ENCODE measurements at regions not wholly inside any gene's neighbourhood (a gene's known extent, or its start where the extent isn't known, plus 50 kb on each side); places are given as distances from the start of the nearest gene placed in this dataset.

DNA sequence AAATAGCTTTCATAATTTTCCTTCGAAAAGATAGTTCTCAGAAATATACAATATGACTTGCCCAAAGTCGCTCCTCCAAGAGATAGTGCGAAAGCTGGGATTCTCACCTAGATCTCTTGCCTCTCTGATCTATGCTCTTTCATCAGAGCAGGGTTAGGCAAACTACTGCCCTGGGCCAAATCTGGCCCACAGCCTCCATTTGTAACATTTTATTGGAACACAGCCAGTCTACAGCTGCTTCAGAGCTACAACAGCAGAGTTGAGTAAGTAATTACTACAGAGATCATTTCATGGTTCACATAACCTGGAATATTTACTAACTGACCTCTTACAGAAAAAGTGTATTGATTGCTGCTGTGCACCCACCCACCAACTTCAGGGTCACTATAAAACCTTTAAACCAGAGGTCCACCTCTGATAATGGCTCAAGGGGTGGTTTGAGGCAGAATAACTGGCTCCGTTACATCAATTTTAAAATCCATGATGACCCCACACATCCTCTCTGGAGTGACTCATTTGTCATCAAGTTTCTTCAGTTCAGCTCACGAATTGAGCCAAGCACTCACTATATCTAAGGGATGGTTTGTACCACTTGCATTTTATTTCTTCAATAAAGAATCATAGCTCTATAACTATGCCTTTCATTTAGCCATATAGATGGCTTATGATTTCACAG, 1019.0 kb downstream of the XPNPEP1 start:
- no peak overlapping the region for H3K9ac ChIP-seq (ENCODE audit: low read length)
- no peaks in the 10 kb centered on the region for H3K9me2 ChIP-seq (ENCODE audit: insufficient read depth, low read length)
- no peak overlapping the region for H2AFZ ChIP-seq (ENCODE audit: low read depth, low read length)
- H4K20me1 ChIP-seq (ENCODE audit: insufficient read depth) = no peaks in the 10 kb centered on the region
- H3K9me3 ChIP-seq (ENCODE audit: low read length) = no peaks in the 10 kb centered on the region
- no peaks in the 10 kb centered on the region for H3K27me3 ChIP-seq (ENCODE audit: insufficient read depth, low read depth, low read length)
- H3K4me2 ChIP-seq (ENCODE audit: low read length) = no peak overlapping the region
- no peaks in the 10 kb centered on the region for H3K79me2 ChIP-seq (replicated peaks; ENCODE audit: insufficient read depth, low read length)
- TF ChIP-seq REST (IDR thresholded peaks at IDR 0.05; ENCODE audit: borderline replicate concordance) (no peak), CTCF (IDR thresholded peaks at IDR 0.05; ENCODE audit: poor library complexity, severe bottlenecking) (no peak), RAD21 (conservative IDR thresholded peaks at IDR 0.05) (no peak), SMC3 (conservative IDR thresholded peaks at IDR 0.05; ENCODE audit: poor library complexity) (no peak), MXI1 (conservative IDR thresholded peaks at IDR 0.05; ENCODE audit: poor library complexity, severe bottlenecking) (no peak), TAF1 (IDR thresholded peaks at IDR 0.05; ENCODE audit: low read depth) (no peak), EZH2 (IDR thresholded peaks at IDR 0.05; ENCODE audit: borderline replicate concordance, insufficient read depth, low read length, poor library complexity, severe bottlenecking) (no peak), POLR2AphosphoS5 (IDR thresholded peaks at IDR 0.05) (no peak), EP300 (conservative IDR thresholded peaks at IDR 0.05; ENCODE audit: poor library complexity, severe bottlenecking) (no peak)
- H3F3A ChIP-seq (ENCODE audit: insufficient read depth, low read length, poor library complexity, severe bottlenecking) = no peaks in the 10 kb centered on the region
- H3K36me3 ChIP-seq (ENCODE audit: insufficient read depth, low read length) = no peaks in the 10 kb centered on the region
- H3K27ac ChIP-seq (ENCODE audit: low read length) = no peak overlapping the region
- no peak overlapping the region for H3K4me3 ChIP-seq (ENCODE audit: low read length)

GRCh38 chr10:108902619-108903285, 1020.6 kb downstream of the XPNPEP1 start:
- no peak overlapping the region for H3K4me2 ChIP-seq (ENCODE audit: low read length)

More at GRCh38 chr10:108902619-108903285, 1020.6 kb downstream of the XPNPEP1 start:
- H3K9me3 ChIP-seq (ENCODE audit: low read length) = no peaks in the 10 kb centered on the region
- H3K27ac ChIP-seq (ENCODE audit: low read length) = no peak overlapping the region
- H3K79me2 ChIP-seq (replicated peaks; ENCODE audit: insufficient read depth, low read length) = no peaks in the 10 kb centered on the region
- no peaks in the 10 kb centered on the region for H3F3A ChIP-seq (ENCODE audit: insufficient read depth, low read length, poor library complexity, severe bottlenecking)
- no peaks in the 10 kb centered on the region for H3K27me3 ChIP-seq (ENCODE audit: insufficient read depth, low read depth, low read length)
- H3K4me3 ChIP-seq (ENCODE audit: low read length) = no peak overlapping the region
- H4K20me1 ChIP-seq (ENCODE audit: insufficient read depth) = no peaks in the 10 kb centered on the region
- no peaks in the 10 kb centered on the region for H3K9me2 ChIP-seq (ENCODE audit: insufficient read depth, low read length)
- H3K9ac ChIP-seq (ENCODE audit: low read length) = no peak overlapping the region
- no peak overlapping the region for H2AFZ ChIP-seq (ENCODE audit: low read depth, low read length)
- TF ChIP-seq MXI1 (conservative IDR thresholded peaks at IDR 0.05; ENCODE audit: poor library complexity, severe bottlenecking) = no peak
- TF ChIP-seq EP300 (conservative IDR thresholded peaks at IDR 0.05; ENCODE audit: poor library complexity, severe bottlenecking) = no peak
- no peaks in the 10 kb centered on the region for H3K36me3 ChIP-seq (ENCODE audit: insufficient read depth, low read length)
